Inflammatory macrophage (primary cell): ENCODE measurements at regions not wholly inside any gene's neighbourhood (a gene's known extent, or its start where the extent isn't known, plus 50 kb on each side); places are given as distances from the start of the nearest gene placed in this dataset.

Experiments used
- DNase-seq, 2 donors: peaks; one replicate each; pipeline ENCODE4 v3.0.0-alpha.2; 2020 to 2022

DNA sequence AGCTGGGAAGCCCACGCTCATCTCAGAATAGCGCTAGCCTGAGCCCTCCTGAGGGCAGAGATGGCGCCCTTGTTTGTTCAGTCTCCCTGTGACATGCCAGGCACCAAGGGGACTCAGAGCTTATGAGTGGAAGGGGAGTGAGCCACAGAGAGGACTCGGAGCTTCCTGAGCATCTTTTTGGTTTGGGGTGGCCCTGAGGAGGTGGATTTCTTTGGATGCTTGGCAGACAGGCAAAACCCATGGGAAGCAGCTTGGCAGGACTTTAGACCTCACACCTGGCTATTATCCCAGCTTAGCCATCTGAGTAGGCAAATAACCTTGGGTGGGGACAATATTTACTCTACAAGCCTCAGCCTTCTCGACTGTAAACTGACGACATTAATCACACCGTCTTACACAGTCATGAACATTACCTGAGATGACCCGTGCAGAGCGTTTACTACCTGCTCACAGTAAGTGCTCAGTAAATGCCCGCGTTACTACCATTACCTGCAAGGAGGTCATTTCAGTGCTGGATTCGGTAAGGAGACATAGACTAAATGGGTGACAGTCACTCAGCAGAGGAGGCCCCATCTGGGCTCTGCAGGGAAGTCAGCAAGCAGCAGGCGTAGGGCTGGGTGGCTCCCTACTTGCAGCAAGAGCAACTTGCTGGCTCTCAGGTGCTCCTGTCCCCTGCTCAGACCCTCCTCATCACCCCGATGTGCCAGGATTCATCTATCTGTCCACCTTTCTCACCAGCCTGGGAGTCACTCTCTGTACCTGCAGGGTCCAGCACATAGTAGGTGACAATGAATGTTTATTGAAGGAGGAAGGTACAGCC, 54.9 kb downstream of the KLHDC7A start:
- DNase-seq = no peak

DNA sequence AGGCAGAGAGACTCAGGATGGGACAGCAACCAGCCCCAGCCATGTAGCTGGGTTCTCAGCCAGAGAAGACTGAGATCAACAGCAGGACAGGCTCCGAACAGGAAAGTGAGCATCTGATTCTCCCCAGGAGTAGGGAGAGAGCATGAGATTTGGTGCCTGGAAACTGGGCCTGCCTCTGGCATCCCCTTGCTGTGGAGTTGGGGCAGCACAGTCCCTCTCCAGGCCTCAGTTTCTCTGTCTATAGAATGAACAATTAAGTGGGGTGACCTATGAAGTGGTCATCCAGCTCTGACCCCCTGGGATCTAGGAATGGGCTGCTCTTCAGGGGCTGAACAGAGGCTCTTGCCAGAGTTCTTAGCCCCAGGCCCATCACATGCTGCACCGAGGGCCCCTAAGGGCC, 55.6 kb downstream of the KLHDC7A start:
- no peak for DNase-seq

DNA sequence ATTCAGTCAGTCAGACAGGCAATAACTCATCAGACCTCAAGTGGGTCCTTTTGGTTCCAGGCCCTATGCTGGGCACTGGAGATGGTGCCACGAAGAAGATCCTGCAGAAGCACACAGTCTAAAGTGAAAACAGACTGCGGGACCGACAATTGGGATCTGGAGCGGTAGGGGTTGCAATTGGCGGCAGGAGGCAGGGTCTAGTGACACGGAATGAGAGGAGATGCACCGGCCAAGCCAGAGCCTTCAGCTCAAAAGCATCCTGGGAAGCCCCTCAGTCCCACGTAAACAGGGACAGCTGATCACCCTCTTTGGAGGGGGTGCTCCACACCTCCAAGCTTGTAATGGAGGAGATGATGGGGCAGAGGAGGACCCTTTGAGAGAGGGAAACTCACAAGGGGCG, 56.2 kb downstream of the KLHDC7A start:
- DNase-seq = no peak

DNA sequence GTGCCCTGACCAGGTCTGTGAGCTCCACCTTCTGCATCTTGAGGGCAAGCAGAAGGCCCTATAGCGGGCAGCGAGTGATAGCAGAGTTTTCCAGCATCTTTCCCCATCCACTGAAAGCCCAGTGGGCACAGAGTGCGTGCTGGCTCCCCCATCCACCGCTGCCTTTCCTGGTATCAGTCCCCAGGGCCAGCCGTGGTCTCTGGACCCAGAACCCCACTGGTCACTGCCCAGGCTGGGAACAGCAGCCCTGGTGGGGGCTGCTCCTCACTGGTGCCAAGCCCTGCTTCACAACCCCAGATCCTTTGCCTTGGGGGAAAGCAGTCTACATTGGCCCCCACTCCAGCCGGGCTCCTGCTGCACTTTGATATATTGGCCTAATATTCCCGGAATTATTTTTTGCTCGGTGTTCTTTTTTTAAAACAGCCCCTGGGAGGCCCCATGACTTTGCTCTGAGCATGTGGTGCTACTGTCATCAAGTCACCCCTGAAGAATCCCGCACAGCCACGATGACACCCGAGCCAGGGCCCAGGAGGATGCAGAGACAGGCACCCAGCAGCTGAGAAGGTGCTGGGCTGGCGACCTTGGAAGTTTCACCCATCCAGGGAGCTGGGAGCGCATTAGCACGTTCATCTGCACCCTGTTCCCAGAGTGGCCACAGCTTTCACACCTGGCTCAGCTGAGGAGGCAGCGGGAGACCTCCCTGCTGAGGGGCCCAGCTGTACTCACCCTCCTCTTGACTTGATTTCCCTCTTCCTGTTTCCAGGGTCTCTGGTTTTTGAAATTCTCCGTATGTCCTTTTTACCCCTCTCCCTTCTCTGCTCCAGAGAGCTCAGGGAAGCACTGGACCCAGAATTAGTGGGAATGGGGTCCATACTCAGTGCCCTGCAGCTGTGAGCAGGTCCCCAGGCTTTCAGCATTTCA, 56.9 kb downstream of the KLHDC7A start:
- DNase-seq = no peak

DNA sequence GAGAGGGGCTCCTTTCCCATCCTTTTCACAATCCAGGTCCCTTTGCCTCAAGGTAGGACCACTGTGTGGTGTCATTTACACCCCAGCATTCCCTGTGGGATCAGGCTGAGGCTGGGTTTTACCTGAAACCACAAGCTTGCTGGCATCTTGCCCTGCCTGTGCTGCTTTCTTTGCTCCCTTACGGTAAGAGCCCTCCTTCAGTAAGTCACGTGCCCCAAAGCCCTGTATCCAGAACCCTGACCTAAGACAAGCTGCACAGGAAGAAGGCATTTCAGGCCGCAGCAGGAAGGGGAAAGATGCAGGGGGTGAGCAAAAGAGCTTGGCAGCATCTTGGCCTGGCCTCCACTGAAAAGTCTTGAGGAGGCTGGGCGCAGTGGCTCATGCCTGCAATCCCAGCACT, 58.4 kb downstream of the KLHDC7A start:
- DNase-seq = no peak

DNA sequence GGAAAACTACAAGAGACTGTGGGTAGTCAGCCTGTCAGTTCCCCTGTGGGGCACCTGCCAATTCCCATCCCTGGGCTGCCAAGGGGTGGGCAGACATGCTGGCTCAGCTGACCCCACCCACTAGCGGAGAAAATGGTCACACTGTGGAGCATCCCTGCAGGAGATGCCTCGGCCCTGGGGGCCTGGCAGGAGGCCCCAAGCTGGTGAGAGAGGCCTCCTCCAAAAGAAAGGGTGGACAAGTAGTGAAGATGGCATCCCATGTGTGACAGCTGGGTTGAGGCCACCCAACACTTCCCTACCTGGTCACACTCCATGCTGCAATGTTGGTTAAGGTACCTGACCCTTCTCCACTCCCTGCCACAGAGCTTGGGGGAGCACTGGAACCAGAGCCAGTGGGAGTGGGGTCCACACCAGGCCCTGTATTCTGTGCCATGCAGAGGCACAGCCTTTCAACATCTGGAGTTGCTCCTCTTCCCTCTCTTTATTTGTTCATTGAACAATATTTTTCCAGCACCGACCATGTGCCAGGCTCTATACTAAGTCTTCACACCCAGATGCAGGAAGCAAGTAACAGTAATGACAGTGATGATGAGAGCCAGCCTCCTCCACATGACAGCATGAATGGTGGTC, 59.5 kb downstream of the KLHDC7A start:
- no peak for DNase-seq

DNA sequence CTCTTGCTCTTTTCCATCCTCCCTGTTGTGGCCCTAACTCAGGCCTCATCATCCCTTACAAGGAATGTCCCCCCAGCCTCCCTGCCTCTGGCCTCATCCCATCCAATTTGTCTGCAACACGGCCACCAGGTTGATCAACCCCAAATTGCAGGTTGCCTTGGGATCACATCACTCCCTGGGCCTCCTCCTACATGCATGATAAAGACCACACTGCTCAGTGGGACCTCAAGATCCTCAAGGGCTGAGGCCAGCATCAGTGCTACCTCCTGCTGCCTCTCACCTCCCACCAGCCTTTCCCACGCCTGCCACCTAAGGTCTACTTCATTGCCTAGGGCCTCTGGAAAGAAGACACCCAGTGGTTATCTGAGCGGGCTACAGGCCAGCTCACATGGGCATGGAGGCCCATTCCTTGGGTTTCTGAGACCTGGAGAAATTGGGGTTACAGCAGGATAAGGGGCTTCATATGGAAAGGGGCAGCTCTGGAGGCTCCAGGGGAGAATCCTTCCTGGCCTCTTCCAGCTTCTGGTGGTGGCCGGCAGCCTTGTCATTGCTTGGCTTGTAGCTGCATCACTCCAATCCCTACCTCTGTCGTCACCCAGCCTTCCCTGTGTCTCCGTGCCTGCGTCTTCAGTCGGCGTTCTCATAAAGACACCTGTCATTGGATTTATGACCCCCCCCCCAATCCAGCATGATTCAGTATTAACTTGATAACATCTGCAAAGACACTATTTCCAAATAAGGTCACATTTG, 60.5 kb downstream of the KLHDC7A start:
- no peak for DNase-seq

DNA sequence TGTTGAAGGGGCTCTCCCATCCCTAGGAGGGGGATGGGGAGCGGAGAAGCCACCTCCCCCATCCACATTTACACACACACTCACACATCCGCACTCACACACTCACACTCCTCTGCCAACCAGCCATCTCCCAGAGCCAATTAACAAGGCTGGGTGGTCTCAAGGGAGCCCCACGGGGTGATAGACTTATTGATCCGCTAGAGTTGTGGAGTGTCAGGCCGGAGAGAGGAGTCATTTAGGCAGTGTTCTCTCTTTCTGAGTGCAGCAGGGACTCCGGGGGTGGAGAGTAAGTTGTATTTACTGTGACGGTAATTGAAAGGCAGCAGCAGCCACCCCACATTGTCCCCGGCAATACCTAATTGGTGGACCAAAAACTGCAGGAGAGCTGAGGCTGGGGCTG, 61.6 kb downstream of the KLHDC7A start:
- no peak for DNase-seq

DNA sequence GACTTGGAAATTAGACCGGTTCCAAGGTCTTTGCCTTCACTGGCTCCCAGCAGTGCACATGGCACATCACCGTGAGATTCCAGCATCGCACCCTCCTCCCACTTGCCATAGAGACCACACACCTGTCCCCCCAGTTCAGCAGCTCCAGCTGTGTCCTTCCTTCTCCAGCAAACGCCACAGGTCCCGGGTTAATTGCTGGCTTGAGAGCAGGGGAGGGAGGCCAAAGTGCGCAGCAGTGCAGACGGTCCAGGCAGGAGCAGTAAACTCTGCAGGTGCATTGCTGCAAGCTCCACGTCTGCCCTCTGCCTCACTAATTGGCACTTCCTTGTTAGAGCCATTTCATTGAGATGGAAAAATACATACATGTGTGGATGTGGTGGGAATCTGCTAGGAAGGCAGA, 65.3 kb downstream of the KLHDC7A start:
- DNase-seq = no peak

DNA sequence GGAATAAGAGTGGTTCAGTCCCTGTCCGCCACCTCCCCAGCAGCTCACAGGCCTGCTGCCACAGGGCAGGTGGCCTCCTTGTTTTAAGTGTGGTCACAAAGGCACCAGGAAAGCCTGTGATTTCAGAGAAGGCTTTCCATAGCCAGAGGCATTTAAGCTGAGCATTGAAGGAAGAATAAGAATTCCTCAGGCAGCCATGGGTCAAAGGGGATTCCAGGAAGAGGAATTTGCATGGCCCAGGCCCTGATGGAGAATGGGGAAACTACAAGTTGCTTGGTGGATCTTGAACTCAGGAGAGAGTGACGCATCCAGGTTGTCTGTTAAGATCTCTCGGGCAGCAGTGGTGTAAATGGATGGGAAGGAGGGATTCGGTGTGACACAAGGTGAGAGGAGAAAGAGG, 66.7 kb downstream of the KLHDC7A start:
- DNase-seq = no peak

DNA sequence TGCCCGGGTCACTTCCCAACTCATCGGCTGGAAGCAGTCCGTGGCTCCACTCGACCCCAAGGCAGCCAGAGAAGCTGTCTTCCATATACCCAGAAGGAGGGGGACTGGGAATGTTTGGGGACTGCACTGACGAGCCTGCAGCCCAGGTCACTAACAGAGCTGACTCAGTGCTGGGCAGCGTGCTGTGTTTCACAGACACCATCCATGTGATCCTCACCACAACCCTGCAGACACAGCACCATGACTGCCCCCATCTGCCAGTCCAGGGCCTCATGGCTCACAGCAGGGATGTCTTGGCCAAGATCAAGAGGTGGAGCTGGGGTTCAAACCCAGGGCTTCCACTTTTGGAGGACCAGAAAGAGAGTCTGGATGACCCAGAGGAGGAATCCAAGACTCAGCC, 67.9 kb downstream of the KLHDC7A start:
- DNase-seq = no peak

DNA sequence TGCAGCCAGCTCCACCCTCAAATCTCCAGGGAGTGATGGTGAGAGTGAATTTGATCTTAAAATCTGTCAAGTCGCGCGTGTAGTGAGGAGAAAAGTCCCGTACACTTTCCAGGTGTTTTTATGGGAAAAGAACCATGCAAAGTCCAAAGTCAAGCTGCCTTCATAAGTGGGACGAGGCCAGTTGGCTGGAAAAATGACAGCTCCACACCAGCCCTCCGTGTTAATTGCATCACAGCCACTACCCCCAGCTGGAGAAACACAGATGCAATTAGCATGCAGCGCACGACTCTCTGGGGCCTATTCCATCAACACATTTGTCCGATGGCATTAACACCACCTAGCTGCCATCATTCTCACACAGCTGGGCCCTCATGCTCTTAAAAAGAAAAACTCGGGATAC, 68.4 kb downstream of the KLHDC7A start:
- no peak for DNase-seq

DNA sequence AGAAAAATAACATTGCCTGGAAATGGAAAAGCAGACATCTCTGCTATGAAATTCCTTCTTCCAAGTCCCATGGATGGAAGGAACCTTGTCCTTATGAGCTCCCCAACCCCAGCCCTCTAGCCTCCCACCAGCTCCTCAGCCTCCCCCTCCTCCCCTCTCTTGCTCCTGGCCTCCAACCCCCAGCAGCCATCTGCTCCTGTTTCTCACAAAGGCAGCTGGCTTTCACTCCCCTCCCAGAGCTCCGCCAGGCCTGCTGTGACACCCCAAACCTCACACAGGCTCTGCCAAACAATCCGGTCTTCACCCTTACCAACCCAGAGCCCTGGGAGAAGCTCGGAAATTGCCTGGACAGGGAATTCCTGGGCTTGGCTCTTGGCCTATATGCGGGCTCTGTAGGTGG, 69.2 kb downstream of the KLHDC7A start:
- DNase-seq = no peak

DNA sequence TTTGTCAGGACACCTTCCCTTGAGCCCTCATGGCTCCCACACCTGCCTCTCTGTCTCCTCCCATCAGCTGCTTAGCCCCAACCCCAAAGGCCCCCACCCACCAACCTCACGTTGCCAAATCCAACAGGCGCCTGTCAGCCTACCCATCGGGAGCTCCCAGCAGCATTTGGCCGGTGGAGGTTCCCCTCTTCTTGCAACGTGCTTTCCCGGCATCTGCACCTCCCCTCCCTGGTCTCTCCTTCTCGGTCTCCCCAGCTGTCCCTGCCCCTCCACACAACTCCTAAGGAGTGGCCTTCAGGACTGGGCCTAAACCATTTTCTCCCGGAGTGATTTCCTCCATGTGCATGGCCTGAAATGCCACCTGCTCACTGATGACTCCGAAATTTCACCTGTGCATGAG, 71.9 kb downstream of the KLHDC7A start:
- DNase-seq = no peak

DNA sequence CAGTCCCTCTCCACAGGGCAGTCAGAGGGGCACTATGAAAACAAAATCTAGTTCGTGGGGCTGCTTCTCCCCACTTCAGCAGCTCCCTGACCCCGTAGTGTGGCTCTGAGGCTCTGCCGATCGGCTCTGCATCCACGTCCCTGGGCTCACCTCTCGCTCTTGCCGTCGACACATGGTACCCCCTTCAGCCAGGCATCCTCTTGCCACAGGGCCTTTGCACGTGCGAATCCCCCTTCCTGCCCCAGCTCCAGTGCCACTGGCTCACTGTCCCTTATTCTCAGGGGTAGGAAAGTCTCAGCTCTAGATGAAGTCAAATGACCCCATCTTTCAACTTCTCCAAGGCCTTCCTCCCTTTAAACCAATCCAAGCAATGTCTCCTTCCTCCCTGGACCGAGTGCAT, 72.7 kb downstream of the KLHDC7A start:
- DNase-seq = no peak

DNA sequence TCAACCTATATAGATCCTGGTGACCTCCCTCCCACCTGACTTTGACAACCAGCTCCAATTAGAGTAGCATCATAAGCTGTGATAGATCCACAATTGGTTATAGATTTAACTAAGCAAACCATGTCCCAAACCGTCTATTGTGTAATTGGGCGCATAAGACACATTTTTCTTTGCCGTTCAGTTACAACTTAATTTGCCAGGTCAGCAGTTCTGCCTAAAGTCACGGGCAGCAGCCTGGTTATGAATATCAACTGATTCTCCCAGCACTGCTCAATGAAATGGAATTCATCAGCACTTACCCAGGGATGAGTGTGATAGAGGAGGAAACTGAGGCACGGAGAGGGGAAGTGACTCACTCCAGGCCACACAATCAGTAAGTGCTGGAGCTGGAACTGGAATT, 73.4 kb downstream of the KLHDC7A start:
- DNase-seq = no peak

DNA sequence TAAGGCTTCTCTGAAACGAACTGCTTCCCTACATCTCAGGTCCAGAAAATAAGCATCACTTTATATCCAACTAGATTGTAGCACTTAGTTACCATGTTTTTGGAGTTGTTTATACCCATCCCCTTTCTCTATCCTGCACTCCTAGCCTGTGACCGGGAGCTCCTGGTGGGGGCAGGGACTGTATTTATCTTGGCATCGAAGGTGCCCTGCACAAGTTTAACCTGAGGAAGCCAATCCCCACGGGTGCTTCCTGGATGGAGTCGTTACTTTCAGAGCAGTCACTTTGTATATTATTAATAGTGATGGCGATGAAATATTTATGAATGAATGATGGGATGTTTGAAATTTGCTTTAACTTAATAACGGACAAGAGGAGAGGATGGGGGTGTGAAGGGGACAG, 73.9 kb downstream of the KLHDC7A start:
- DNase-seq = no peak

DNA sequence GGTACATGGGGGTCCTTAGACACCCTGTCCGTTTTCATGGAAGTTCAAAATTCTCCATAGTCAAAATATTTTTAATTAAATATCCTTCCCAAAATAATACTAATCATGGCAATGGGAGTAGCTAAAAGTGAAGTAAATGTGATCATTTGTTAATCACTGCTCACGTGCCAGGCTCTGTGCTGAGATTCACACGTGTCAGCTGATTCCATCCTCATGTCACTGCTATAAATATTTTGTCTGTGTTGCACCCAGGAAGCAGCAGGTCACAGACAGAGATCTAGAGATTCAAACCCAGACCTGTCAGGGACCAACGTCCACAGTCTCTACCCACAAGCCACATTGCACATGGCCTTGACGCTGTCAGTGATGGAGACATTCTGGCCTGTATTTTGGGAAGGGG, 74.3 kb downstream of the KLHDC7A start:
- no peak for DNase-seq

DNA sequence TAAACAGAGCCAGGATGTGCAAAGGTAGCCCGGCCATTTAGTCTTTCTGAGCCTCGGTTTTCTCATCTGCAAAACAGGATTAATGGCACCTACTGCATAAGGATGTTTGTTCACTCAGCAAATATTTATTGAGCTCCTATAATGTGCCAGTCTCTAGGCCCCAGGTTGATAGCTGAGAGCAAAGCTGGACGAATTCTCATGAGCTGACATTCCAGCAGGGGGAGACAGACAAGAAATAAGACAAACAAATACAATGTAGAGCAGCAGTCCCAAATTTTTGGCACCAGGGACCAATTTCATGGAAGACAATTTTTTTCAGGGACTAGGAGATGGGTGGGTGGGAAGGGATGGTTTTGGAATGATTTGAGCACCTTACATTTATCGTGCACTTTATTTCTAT, 74.3 kb upstream of the PAX7 start:
- peak; percentile 4 to 7 for DNase-seq

DNA sequence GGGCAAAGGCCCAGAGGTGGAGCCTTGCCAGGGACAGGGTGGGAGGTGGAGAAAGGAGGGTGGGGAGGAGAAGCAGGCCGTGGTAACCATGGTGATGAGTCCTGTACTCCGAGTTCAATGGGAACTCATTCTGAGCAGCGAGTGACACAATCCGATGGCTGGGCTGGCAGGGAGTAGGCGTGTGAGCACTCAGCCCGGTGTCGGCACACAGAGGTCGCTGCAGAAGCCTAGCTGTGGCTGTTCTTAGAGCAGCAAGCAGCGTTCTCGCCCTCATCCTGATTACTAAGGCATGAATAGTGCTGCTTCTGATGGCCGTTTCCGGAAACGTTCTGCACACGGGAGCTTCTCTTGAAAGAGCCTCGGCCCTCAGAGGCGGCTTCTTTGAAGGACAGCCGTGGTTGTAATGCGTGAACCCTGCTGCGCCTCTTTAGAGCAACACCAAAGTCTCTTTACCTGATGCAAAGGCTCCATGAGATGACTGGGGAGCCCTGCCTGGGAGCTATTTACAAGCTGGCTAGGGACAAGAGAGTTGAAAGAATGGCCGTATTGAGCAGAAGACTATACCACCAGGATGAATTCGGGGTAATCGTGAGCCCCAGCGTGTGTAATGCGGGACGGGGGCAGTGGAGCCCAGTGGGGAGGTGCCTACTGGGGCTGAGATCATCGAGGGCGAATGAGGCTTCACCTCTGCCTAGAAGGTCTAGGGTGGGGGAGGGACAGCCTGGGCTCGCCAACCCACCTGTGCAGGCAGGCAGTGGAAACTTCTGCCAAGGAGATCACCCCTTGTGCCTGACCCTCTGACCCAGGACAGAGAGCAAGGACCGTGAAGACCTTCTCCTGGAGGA, 72.8 kb upstream of the PAX7 start:
- peak in 1 of 2 donors; percentile 53 for DNase-seq

DNA sequence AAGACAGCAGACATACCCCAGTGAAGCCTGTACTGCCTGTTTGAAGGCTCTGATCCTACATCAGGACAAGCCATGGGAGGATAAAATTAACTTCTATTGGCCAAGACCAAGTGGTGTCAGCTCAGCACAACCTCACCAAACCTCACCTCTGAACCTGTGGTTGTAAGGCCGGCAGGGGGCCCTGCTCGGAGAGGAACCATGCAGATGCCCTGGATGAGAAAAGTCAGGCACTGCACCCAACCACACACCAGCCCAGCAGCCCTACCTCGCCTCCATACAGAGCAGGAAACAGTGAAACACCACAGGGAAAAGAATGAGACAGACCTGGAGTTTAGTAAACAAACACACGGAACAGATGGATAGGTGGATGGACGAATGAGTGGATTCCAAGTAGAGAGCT, 70.0 kb upstream of the PAX7 start:
- DNase-seq = no peak

DNA sequence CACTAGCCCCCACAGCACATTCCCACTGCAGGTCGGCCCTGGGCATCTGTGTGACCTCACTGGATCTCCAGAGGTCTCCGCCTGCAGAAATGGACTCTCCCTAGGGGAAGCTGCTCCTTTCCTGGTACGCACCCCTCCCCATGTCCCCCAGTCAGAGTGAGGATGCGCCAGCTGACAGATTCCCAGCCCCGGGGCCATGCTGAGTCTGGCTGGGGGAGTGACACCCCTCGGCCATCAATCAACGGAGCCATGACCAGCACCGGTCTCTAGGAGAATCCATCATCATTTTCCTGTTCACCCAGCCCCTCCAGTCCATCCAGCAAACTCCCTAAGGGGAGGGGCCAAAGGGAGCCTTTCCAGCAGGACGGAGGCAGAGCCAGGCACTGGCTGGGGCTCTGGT, 68.7 kb upstream of the PAX7 start:
- no peak for DNase-seq
